NB4 (cell line): ENCODE measurements at regions not wholly inside any gene's neighbourhood (a gene's known extent, or its start where the extent isn't known, plus 50 kb on each side); places are given as distances from the start of the nearest gene placed in this dataset.

ENCODE experiments used
- DNase-seq: peaks from one replicate; pipeline ENCODE4 v3.0.0; 2010; ENCODE audit warnings: low read depth
- H3K4me3 ChIP-seq: one replicate; pipeline ENCODE4 v1.5.1; 2011; ENCODE audit warnings: mild to moderate bottlenecking, low read depth, low read length, moderate library complexity
- CTCF ChIP-seq: IDR thresholded peaks from one replicate; pipeline ENCODE4 v1.5.1; 2012; ENCODE audit warnings: low read depth, low read length
- MAX ChIP-seq: IDR thresholded peaks from 2 replicates; pipeline ENCODE4 v1.6.1; 2011; ENCODE audit warnings: low read depth, low read length
- MYC ChIP-seq: IDR thresholded peaks from 2 replicates; pipeline ENCODE4 v1.6.1; 2011; ENCODE audit warnings: low read depth, low read length
- POLR2A ChIP-seq: IDR thresholded peaks from 2 replicates; pipeline ENCODE4 v1.6.1; 2011; ENCODE audit warnings: mild to moderate bottlenecking; ENCODE audit not compliant: insufficient read length; ENCODE audit errors: extremely low read depth

- DNase-seq: no peak
- H3K4me3 ChIP-seq: no peak overlapping the region
- TF ChIP-seq MYC (no peak), POLR2A (no peak), CTCF (no peak), MAX (no peak)
Measured at GRCh38 chr12:132393245-132393795, 63.9 kb upstream of the GALNT9 start.

- DNase-seq: no peak
- TF ChIP-seq POLR2A (no peak), MAX (no peak), MYC (no peak), CTCF (no peak)
- no peak overlapping the region for H3K4me3 ChIP-seq
Measured at GRCh38 chr12:132392389-132393244, 63.2 kb upstream of the GALNT9 start.

- H3K4me3 ChIP-seq: no peak overlapping the region
- DNase-seq: no peak
- TF ChIP-seq MAX (no peak), MYC (no peak), POLR2A (no peak), CTCF (no peak)
Measured at GRCh38 chr12:132391326-132392041, 62.1 kb upstream of the GALNT9 start.

GRCh38 chr12:132390287-132391076 is 61.1 kb upstream of the GALNT9 start:
- DNase-seq: no peak
- TF ChIP-seq CTCF (no peak), MAX (no peak), POLR2A (no peak), MYC (no peak)
- H3K4me3 ChIP-seq: no peak overlapping the region

- TF ChIP-seq MYC: no peak
- TF ChIP-seq POLR2A: no peak
- TF ChIP-seq MAX: no peak
- no peak for TF ChIP-seq CTCF
- H3K4me3 ChIP-seq: no peak overlapping the region
- DNase-seq: no peak
Measured at GRCh38 chr12:132389526-132390286, 60.3 kb upstream of the GALNT9 start.
